GM12878 (cell line): ENCODE measurements at regions not wholly inside any gene's neighbourhood (a gene's known extent, or its start where the extent isn't known, plus 50 kb on each side); places are given as distances from the start of the nearest gene placed in this dataset.

Source experiments
- KAT2A ChIP-seq: conservative IDR thresholded peaks from 2 replicates; pipeline ENCODE4 v1.6.1; 2011; ENCODE audit warnings: low read depth, low read length; ENCODE audit not compliant: control insufficient read depth
- NBN ChIP-seq: fragments of 450-650 bp; IDR thresholded peaks from 2 replicates; pipeline ENCODE4 v1.6.1; 2016
- PKNOX1 ChIP-seq: fragments of 450-650 bp; IDR thresholded peaks from 2 replicates; pipeline ENCODE4 v1.6.1; 2016; ENCODE audit warnings: mild to moderate bottlenecking
- TF ChIP-seq, protein P1 (sequence below): fragments of 450-650 bp; IDR thresholded peaks from 2 replicates; pipeline ENCODE4 v1.6.1; 2016; ENCODE audit warnings: mild to moderate bottlenecking, moderate library complexity, borderline replicate concordance
- TF ChIP-seq, protein P2 (sequence below): fragments of 450-650 bp; IDR thresholded peaks from 2 replicates; pipeline ENCODE4 v1.6.1; 2017; ENCODE audit warnings: mild to moderate bottlenecking, low read depth, inconsistent platforms; ENCODE audit not compliant: poor library complexity, severe bottlenecking

DNA sequence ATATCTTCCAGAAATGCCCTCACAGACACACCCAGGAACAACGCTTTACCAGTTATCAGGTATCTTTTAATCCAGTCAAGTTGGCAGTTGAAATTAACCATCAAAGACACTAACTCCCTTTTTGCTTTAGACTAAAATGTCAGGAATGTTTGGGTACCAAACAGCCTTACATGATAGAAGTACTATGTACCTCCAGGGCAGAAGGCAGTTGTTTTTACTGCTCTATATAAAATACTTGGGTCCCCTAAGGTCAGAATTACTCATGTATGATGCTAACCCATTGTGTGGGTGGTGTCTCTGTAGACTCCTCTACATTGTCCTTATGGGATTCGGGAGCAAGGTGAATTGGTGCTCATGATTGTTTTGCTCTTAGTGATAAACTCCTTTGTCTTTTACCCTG is 492.5 kb upstream of the FLRT2 start (continued):
- TF ChIP-seq, protein P1, sequence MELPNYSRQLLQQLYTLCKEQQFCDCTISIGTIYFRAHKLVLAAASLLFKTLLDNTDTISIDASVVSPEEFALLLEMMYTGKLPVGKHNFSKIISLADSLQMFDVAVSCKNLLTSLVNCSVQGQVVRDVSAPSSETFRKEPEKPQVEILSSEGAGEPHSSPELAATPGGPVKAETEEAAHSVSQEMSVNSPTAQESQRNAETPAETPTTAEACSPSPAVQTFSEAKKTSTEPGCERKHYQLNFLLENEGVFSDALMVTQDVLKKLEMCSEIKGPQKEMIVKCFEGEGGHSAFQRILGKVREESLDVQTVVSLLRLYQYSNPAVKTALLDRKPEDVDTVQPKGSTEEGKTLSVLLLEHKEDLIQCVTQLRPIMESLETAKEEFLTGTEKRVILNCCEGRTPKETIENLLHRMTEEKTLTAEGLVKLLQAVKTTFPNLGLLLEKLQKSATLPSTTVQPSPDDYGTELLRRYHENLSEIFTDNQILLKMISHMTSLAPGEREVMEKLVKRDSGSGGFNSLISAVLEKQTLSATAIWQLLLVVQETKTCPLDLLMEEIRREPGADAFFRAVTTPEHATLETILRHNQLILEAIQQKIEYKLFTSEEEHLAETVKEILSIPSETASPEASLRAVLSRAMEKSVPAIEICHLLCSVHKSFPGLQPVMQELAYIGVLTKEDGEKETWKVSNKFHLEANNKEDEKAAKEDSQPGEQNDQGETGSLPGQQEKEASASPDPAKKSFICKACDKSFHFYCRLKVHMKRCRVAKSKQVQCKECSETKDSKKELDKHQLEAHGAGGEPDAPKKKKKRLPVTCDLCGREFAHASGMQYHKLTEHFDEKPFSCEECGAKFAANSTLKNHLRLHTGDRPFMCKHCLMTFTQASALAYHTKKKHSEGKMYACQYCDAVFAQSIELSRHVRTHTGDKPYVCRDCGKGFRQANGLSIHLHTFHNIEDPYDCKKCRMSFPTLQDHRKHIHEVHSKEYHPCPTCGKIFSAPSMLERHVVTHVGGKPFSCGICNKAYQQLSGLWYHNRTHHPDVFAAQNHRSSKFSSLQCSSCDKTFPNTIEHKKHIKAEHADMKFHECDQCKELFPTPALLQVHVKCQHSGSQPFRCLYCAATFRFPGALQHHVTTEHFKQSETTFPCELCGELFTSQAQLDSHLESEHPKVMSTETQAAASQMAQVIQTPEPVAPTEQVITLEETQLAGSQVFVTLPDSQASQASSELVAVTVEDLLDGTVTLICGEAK: no peak
- TF ChIP-seq KAT2A: no peak
- TF ChIP-seq, protein P2, sequence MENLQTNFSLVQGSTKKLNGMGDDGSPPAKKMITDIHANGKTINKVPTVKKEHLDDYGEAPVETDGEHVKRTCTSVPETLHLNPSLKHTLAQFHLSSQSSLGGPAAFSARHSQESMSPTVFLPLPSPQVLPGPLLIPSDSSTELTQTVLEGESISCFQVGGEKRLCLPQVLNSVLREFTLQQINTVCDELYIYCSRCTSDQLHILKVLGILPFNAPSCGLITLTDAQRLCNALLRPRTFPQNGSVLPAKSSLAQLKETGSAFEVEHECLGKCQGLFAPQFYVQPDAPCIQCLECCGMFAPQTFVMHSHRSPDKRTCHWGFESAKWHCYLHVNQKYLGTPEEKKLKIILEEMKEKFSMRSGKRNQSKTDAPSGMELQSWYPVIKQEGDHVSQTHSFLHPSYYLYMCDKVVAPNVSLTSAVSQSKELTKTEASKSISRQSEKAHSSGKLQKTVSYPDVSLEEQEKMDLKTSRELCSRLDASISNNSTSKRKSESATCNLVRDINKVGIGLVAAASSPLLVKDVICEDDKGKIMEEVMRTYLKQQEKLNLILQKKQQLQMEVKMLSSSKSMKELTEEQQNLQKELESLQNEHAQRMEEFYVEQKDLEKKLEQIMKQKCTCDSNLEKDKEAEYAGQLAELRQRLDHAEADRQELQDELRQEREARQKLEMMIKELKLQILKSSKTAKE: no peak
- TF ChIP-seq NBN: no peak
- TF ChIP-seq PKNOX1: no peak
